Panc1 (cell line): ENCODE measurements at regions not wholly inside any gene's neighbourhood (a gene's known extent, or its start where the extent isn't known, plus 50 kb on each side); places are given as distances from the start of the nearest gene placed in this dataset.

Source experiments
- ATAC-seq: fragments of 200-7000 bp; cut with Tn5 transposase; 2 replicates; pipeline ENCODE4 v1.9.1; 2020; ENCODE audit warnings: mild to moderate bottlenecking, moderate library complexity
- BruUV-seq: library from RNA; stranded (reverse); fragments of 400-500 nt; replicated peaks from 2 replicates; lab custom pipeline; 2021; lab: Mats Ljungman, UMichigan
- CTCF ChIA-PET: fragments of 300-600 bp; sonication (Branson Sonifier 250); formaldehyde crosslinking; loops from one replicate; lab custom pipeline; 2022; ENCODE audit warnings: antibody characterized with exemption; lab: Charles Lee
- POLR2A ChIA-PET: fragments of 300-600 bp; sonication (Branson Sonifier 250); formaldehyde crosslinking; loops from one replicate; lab custom pipeline; 2022; ENCODE audit warnings: antibody characterized with exemption; lab: Charles Lee
- DNase-seq: peaks from one replicate; pipeline ENCODE4 v3.0.0-alpha.2; 2010; ENCODE audit warnings: low read depth, low spot score
- H3K27ac ChIP-seq: 2 replicates; pipeline ENCODE4 v1.5.1; 2011; ENCODE audit warnings: mild to moderate bottlenecking, low read length, inconsistent platforms
- H3K27me3 ChIP-seq: fragments of 200-500 bp; sonication (Bioruptor generic); 2 replicates; pipeline ENCODE4 v1.6.0; 2014; ENCODE audit warnings: low read length, inconsistent platforms; ENCODE audit not compliant: control insufficient read depth, insufficient read depth
- H3K36me3 ChIP-seq: fragments of 200-500 bp; sonication (Bioruptor generic); 2 replicates; pipeline ENCODE4 v1.5.1; 2014; ENCODE audit warnings: inconsistent platforms, mild to moderate bottlenecking, low read length, moderate library complexity; ENCODE audit not compliant: control insufficient read depth, insufficient read depth
- H3K4me1 ChIP-seq: 2 replicates; pipeline ENCODE4 v1.5.1; 2011; ENCODE audit warnings: inconsistent platforms, mild to moderate bottlenecking, low read length, moderate library complexity; ENCODE audit not compliant: control insufficient read depth, insufficient read depth
- H3K4me3 ChIP-seq, 2 experiments: 2 replicates each; pipeline ENCODE4 v1.5.1; 2011 to 2012; ENCODE audit warnings: low read depth in 2 of 2, low read length in 2 of 2, mild to moderate bottlenecking in 2 of 2, inconsistent platforms in 1 of 2, moderate library complexity in 1 of 2
- H3K9me3 ChIP-seq: fragments of 200-500 bp; sonication (Bioruptor generic); 2 replicates; pipeline ENCODE4 v1.5.1; 2014; ENCODE audit warnings: low read depth, mild to moderate bottlenecking, inconsistent platforms, low read length, moderate library complexity; ENCODE audit not compliant: control insufficient read depth, insufficient read depth
- POLR2AphosphoS5 ChIP-seq: IDR thresholded peaks from 2 replicates; pipeline ENCODE4 v1.6.1; 2012; ENCODE audit warnings: mild to moderate bottlenecking, low read depth, low read length, moderate library complexity
- SIN3A ChIP-seq: IDR thresholded peaks from 2 replicates; pipeline ENCODE4 v1.6.1; 2012; ENCODE audit warnings: low read depth, mild to moderate bottlenecking, low read length, moderate library complexity, borderline replicate concordance; ENCODE audit not compliant: insufficient read depth
- TCF7L2 ChIP-seq: IDR thresholded peaks from 2 replicates; pipeline ENCODE4 v1.6.1; 2011; ENCODE audit warnings: mild to moderate bottlenecking, low read depth, low read length, inconsistent platforms
- in situ Hi-C: cut with HindIII; loops from 2 replicates; pipeline ENCODE4 v1.10.0; 2016; ENCODE audit warnings: low sequenced_read_pairs, low pct_unique_long_range_greater_than_20kb
- intact Hi-C: fragments of 100-400 bp; cut with micrococcal nuclease; formaldehyde crosslinking; loops from one replicate; pipeline ENCODE4 v1.10.0; 2022; ENCODE audit not compliant: unreplicated experiment
- TF ChIP-seq, protein P1 (sequence below): fragments of 450-650 bp; IDR thresholded peaks from 2 replicates; pipeline ENCODE4 v1.5.1; 2017; ENCODE audit warnings: mild to moderate bottlenecking
- TF ChIP-seq, protein P2 (sequence below), 2 experiments: IDR thresholded peaks; 2 replicates each; pipeline ENCODE4 v1.6.1; 2011 to 2012; ENCODE audit warnings: low read depth in 2 of 2, control low read depth in 1 of 2, low read length in 1 of 2, mild to moderate bottlenecking in 1 of 2, moderate library complexity in 1 of 2; ENCODE audit not compliant: insufficient read depth in 1 of 2

DNA sequence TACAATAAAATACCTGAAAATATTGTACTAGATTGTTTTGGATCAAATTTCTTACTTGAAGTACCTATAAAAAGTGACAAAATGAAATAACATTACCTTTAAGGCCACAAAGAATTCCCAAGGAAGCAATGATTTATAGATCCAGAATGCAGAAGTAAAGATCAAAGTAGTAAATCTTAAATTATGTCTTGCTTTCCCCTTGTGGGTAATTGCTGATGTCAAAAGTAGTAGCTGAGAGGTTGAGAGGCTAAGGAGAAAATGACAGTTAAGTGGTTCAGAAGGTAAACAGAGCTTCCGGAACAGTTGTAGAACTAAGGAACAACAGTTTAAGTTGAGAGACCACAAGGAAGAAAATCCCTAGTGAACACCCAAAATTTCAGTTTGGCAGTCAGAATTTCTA, 358.3 kb downstream of the GABRG1 start:
- DNase-seq (no peak), ATAC-seq (no peak)
- in situ Hi-C loops (no loop called here), intact Hi-C loops (no loop called here)
- no peaks in the 10 kb centered on the region for H3K4me1 ChIP-seq
- BruUV-seq = no TSS peak
- TF ChIP-seq SIN3A (no peak), POLR2AphosphoS5 (no peak), TCF7L2 (no peak)
- TF ChIP-seq, protein P1, sequence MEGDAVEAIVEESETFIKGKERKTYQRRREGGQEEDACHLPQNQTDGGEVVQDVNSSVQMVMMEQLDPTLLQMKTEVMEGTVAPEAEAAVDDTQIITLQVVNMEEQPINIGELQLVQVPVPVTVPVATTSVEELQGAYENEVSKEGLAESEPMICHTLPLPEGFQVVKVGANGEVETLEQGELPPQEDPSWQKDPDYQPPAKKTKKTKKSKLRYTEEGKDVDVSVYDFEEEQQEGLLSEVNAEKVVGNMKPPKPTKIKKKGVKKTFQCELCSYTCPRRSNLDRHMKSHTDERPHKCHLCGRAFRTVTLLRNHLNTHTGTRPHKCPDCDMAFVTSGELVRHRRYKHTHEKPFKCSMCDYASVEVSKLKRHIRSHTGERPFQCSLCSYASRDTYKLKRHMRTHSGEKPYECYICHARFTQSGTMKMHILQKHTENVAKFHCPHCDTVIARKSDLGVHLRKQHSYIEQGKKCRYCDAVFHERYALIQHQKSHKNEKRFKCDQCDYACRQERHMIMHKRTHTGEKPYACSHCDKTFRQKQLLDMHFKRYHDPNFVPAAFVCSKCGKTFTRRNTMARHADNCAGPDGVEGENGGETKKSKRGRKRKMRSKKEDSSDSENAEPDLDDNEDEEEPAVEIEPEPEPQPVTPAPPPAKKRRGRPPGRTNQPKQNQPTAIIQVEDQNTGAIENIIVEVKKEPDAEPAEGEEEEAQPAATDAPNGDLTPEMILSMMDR = no peak
- TF ChIP-seq, protein P2, sequence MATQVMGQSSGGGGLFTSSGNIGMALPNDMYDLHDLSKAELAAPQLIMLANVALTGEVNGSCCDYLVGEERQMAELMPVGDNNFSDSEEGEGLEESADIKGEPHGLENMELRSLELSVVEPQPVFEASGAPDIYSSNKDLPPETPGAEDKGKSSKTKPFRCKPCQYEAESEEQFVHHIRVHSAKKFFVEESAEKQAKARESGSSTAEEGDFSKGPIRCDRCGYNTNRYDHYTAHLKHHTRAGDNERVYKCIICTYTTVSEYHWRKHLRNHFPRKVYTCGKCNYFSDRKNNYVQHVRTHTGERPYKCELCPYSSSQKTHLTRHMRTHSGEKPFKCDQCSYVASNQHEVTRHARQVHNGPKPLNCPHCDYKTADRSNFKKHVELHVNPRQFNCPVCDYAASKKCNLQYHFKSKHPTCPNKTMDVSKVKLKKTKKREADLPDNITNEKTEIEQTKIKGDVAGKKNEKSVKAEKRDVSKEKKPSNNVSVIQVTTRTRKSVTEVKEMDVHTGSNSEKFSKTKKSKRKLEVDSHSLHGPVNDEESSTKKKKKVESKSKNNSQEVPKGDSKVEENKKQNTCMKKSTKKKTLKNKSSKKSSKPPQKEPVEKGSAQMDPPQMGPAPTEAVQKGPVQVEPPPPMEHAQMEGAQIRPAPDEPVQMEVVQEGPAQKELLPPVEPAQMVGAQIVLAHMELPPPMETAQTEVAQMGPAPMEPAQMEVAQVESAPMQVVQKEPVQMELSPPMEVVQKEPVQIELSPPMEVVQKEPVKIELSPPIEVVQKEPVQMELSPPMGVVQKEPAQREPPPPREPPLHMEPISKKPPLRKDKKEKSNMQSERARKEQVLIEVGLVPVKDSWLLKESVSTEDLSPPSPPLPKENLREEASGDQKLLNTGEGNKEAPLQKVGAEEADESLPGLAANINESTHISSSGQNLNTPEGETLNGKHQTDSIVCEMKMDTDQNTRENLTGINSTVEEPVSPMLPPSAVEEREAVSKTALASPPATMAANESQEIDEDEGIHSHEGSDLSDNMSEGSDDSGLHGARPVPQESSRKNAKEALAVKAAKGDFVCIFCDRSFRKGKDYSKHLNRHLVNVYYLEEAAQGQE (IDR thresholded peaks at IDR 0.05; ENCODE audit: insufficient read depth in 1 of 2, low read depth in 2 of 2, low read length in 1 of 2) = no peak
- no peak overlapping the region for H3K27ac ChIP-seq
- ChIA-PET CTCF (no interaction called here), POLR2A (no interaction called here)
- no peaks in the 10 kb centered on the region for H3K27me3 ChIP-seq
- no peaks in the 10 kb centered on the region for H3K36me3 ChIP-seq
- H3K4me3 ChIP-seq = no peak overlapping the region
- no peaks in the 10 kb centered on the region for H3K9me3 ChIP-seq

DNA sequence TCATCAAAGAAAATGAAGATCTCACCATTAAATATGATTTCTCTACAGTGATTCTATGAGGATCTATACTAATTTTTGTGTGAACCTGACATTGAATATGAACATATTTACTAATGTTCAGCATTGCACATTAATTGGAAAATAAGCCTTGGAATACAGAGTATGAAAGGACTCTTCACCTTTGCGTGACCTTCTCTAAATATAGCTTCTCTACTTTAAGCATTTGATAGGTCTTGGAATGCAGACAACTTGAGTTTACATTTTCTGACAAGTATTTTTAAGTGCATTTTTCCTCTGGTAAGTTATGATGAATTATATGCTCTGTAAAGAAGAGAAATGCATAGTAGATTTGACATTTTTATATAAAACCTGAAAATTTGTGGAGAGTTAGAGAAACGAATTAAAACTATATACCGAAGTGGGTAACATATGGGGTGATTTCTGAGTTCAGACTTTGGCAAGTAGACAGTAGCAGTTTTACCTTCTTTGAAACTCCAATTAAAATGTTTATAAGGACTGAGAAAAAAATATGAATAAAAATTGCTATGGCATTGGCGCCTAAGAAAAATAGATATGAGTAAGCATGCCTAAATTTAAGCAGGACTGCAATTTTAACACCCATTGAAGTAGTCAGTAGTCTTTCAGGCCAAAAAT, 371.9 kb downstream of the GABRG1 start:
- DNase-seq (no peak), ATAC-seq (no peak)
- TF ChIP-seq, protein P2 (IDR thresholded peaks at IDR 0.05; ENCODE audit: insufficient read depth in 1 of 2, low read depth in 2 of 2, low read length in 1 of 2) = no peak
- no peak for TF ChIP-seq SIN3A
- no peak for TF ChIP-seq POLR2AphosphoS5
- TF ChIP-seq, protein P1 = no peak
- TF ChIP-seq TCF7L2 = no peak
- Histone ChIP-seq H3K4me3 (no peak overlapping the region), H3K27me3 (no peaks in the 10 kb centered on the region), H3K4me1 (no peaks in the 10 kb centered on the region), H3K9me3 (no peaks in the 10 kb centered on the region), H3K27ac (no peak overlapping the region), H3K36me3 (no peaks in the 10 kb centered on the region)
- ChIA-PET CTCF (no interaction called here), POLR2A (no interaction called here)
- in situ Hi-C loops = no loop called here
- intact Hi-C loops = no loop called here
- no TSS peak for BruUV-seq
